ENCODE measurements at regions not wholly inside any gene's neighbourhood (a gene's known extent, or its start where the extent isn't known, plus 50 kb on each side); places are given as distances from the start of the nearest gene placed in this dataset.

DNA sequence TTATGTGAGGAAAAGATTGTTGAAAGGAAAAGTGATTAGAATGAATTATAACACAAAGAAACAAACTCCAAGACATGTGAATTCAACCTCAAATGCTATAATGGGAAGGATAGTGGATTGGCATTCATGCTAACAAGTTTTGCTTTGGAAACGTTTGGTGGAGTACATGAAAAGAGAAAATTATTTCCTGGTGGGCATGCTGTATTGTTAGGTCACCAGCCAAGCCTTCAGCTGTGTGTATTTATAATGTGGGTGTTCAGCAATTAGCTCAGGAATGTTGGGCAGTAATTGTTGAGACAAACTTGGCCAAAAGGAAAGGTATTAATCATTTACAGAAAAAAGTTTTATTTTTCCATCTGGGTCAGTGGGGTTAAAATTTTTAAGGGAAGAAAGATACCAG, 198.9 kb upstream of the ARSJ start:
- TF ChIP-seq CTCF (IDR thresholded peaks at IDR 0.05) (no peak), POLR2AphosphoS5 (IDR thresholded peaks at IDR 0.05) (no peak), POLR2A (IDR thresholded peaks at IDR 0.05) (no peak), EP300 (IDR thresholded peaks at IDR 0.05) (no peak)

Measured in upper lobe of left lung (tissue), 4 donors.